Sigmoid colon (tissue), 4 donors: ENCODE measurements at regions not wholly inside any gene's neighbourhood (a gene's known extent, or its start where the extent isn't known, plus 50 kb on each side); places are given as distances from the start of the nearest gene placed in this dataset.

Experiments used
- CTCF ChIP-seq, 4 experiments: fragments of 450-650 bp in 3 of 4; fragments of 200-600 bp in 1 of 4; IDR thresholded peaks; one replicate each; pipeline ENCODE4 v1.5.1; 2016 to 2019; ENCODE audit warnings: antibody characterized with exemption in 4 of 4, mild to moderate bottlenecking in 3 of 4, moderate library complexity in 2 of 4
- POLR2A ChIP-seq, 2 donors: fragments of 450-650 bp; IDR thresholded peaks; one replicate each; pipeline ENCODE4 v1.6.1; 2016; ENCODE audit warnings: antibody characterized with exemption in 2 of 2, mild to moderate bottlenecking in 2 of 2, moderate library complexity in 2 of 2
- POLR2AphosphoS5 ChIP-seq, 4 donors: sonication (generic); formaldehyde crosslinking; IDR thresholded peaks; one replicate each; pipeline ENCODE4 v1.6.1; 2017; ENCODE audit warnings: antibody characterized with exemption in 4 of 4

GRCh38 chr12:105576261-105576660, 245.8 kb downstream of the C12orf75 start:
- TF ChIP-seq CTCF (IDR thresholded peaks at IDR 0.05) = no peak
- no peak for TF ChIP-seq POLR2A (IDR thresholded peaks at IDR 0.05)
- TF ChIP-seq POLR2AphosphoS5 (IDR thresholded peaks at IDR 0.05) = no peak
